HTR-8/SVneo (cell line): ENCODE measurements at regions not wholly inside any gene's neighbourhood (a gene's known extent, or its start where the extent isn't known, plus 50 kb on each side); places are given as distances from the start of the nearest gene placed in this dataset.

ENCODE experiments used
- DNase-seq: peaks from one replicate; pipeline ENCODE4 v3.0.0; 2011; ENCODE audit warnings: low spot score, mixed read lengths; ENCODE audit not compliant: insufficient read length
- FAIRE-seq: peaks from 2 replicates; lab custom pipeline; 2011; peaks lifted over from hg19 to GRCh38; lab: Jason Lieb, UNC

GRCh38 chr11:134686460-134687061, 274.5 kb upstream of the B3GAT1 start:
- FAIRE-seq, result no peak
- no peak for DNase-seq

GRCh38 chr11:134685793-134686380, 273.8 kb upstream of the B3GAT1 start:
- DNase-seq (no peak), FAIRE-seq (no peak)

- FAIRE-seq (no peak), DNase-seq (no peak)
Observed at GRCh38 chr11:134684576-134684975, 272.5 kb upstream of the B3GAT1 start.

- no peak for DNase-seq
- FAIRE-seq, result no peak
Observed at GRCh38 chr11:134683860-134684259, 271.8 kb upstream of the B3GAT1 start.

- DNase-seq, result no peak
- FAIRE-seq, result no peak
Observed at GRCh38 chr11:134682577-134682976, 270.5 kb upstream of the B3GAT1 start.

GRCh38 chr11:134679592-134679991, 267.6 kb upstream of the B3GAT1 start:
- DNase-seq (no peak), FAIRE-seq (no peak)

- FAIRE-seq (no peak), DNase-seq (no peak)
Observed at GRCh38 chr11:134678744-134679143, 266.7 kb upstream of the B3GAT1 start.

- FAIRE-seq (no peak), DNase-seq (no peak)
Observed at GRCh38 chr11:134677891-134678551, 266.0 kb upstream of the B3GAT1 start.

- no peak for FAIRE-seq
- DNase-seq, result no peak
Observed at GRCh38 chr11:134677397-134677822, 265.4 kb upstream of the B3GAT1 start.

- DNase-seq (no peak), FAIRE-seq (no peak)
Observed at GRCh38 chr11:134676516-134677287, 264.7 kb upstream of the B3GAT1 start.

GRCh38 chr11:134675983-134676382, 263.9 kb upstream of the B3GAT1 start:
- FAIRE-seq, result no peak
- DNase-seq, result no peak

GRCh38 chr11:134674974-134675373, 262.9 kb upstream of the B3GAT1 start:
- DNase-seq (no peak), FAIRE-seq (no peak)

GRCh38 chr11:134670961-134671370, 258.9 kb upstream of the B3GAT1 start:
- no peak for DNase-seq
- no peak for FAIRE-seq

- DNase-seq (no peak), FAIRE-seq (no peak)
Observed at GRCh38 chr11:134670247-134670782, 258.3 kb upstream of the B3GAT1 start.

- FAIRE-seq (no peak), DNase-seq (no peak)
Observed at GRCh38 chr11:134669796-134670195, 257.8 kb upstream of the B3GAT1 start.

- DNase-seq, result no peak
- no peak for FAIRE-seq
Observed at GRCh38 chr11:134668796-134669195, 256.8 kb upstream of the B3GAT1 start.

GRCh38 chr11:134668076-134668475, 256.0 kb upstream of the B3GAT1 start:
- FAIRE-seq, result no peak
- no peak for DNase-seq

GRCh38 chr11:134667505-134667904, 255.5 kb upstream of the B3GAT1 start:
- no peak for DNase-seq
- FAIRE-seq, result no peak

- FAIRE-seq (no peak), DNase-seq (no peak)
Observed at GRCh38 chr11:134667175-134667500, 255.1 kb upstream of the B3GAT1 start.

- no peak for DNase-seq
- FAIRE-seq, result no peak
Observed at GRCh38 chr11:134666273-134667174, 254.5 kb upstream of the B3GAT1 start.
